SU-DHL-6 (cell line): ENCODE measurements at regions not wholly inside any gene's neighbourhood (a gene's known extent, or its start where the extent isn't known, plus 50 kb on each side); places are given as distances from the start of the nearest gene placed in this dataset.
"Not testable (repeated sequence)": the region's sequence is repeated elsewhere in the genome, so short reads cannot be mapped to it uniquely, and the experiment has no call there.

Source experiments
- H2AFZ ChIP-seq: fragments of 200-600 bp; sonication (generic); 2 replicates; pipeline ENCODE4 v1.6.1; 2014; ENCODE audit warnings: low read depth, mild to moderate bottlenecking, moderate library complexity, mixed read lengths, antibody characterized with exemption, low read length; ENCODE audit not compliant: severe bottlenecking
- H3F3A ChIP-seq: fragments of 200-600 bp; shearing (Covaris generic); 2 replicates; pipeline ENCODE4 v1.6.0; 2016; ENCODE audit warnings: antibody characterized with exemption, mild to moderate bottlenecking; ENCODE audit not compliant: insufficient read depth
- H3K27ac ChIP-seq: fragments of 200-600 bp; sonication (generic); 2 replicates; pipeline ENCODE4 v1.5.1; 2016; ENCODE audit warnings: low read depth, mild to moderate bottlenecking, low read length, moderate library complexity, mixed read lengths
- H3K27me3 ChIP-seq: fragments of 200-600 bp; sonication (generic), shearing (Covaris generic); 2 replicates; pipeline ENCODE4 v1.6.0; 2014; ENCODE audit warnings: mild to moderate bottlenecking, low read length
- H3K36me3 ChIP-seq: fragments of 200-600 bp; sonication (generic); 2 replicates; pipeline ENCODE4 v1.6.1; 2014; ENCODE audit warnings: mild to moderate bottlenecking, low read length, mixed read lengths
- H3K4me2 ChIP-seq: fragments of 300-600, 200-600 bp; shearing (Covaris generic), sonication (generic); 2 replicates; pipeline ENCODE4 v1.6.0; 2014; ENCODE audit warnings: low read length, low read depth, mild to moderate bottlenecking; ENCODE audit not compliant: poor library complexity, severe bottlenecking
- H3K4me3 ChIP-seq: fragments of 200-600 bp; sonication (generic); 2 replicates; pipeline ENCODE4 v1.5.1; 2014; ENCODE audit warnings: antibody characterized with exemption, low read length, mild to moderate bottlenecking, mixed read lengths; ENCODE audit not compliant: insufficient read depth, poor library complexity, severe bottlenecking
- H3K79me2 ChIP-seq: fragments of 200-600 bp; sonication (generic); 2 replicates; pipeline ENCODE4 v1.6.1; 2014; ENCODE audit warnings: mild to moderate bottlenecking, low read length, moderate library complexity; ENCODE audit not compliant: insufficient read depth
- H3K9ac ChIP-seq: fragments of 200-600 bp; sonication (generic); 2 replicates; pipeline ENCODE4 v1.7.0; 2014; ENCODE audit warnings: mild to moderate bottlenecking, low read length
- H3K9me2 ChIP-seq: fragments of 200-600 bp; sonication (generic); replicated peaks from 2 replicates; pipeline ENCODE4 v1.6.1; 2014; ENCODE audit warnings: low read length; ENCODE audit not compliant: insufficient read depth
- H3K9me3 ChIP-seq: fragments of 200-600 bp; sonication (generic); 2 replicates; pipeline ENCODE4 v1.6.1; 2014; ENCODE audit warnings: low read length, mixed read lengths; ENCODE audit not compliant: insufficient read depth
- H4K20me1 ChIP-seq: fragments of 200-600 bp; sonication (generic); 2 replicates; pipeline ENCODE4 v1.6.1; 2014; ENCODE audit warnings: low read depth, mild to moderate bottlenecking, antibody characterized with exemption, low read length, moderate library complexity, mixed read lengths

- H3K9me3 ChIP-seq, H3K36me3 ChIP-seq, H3K9ac ChIP-seq, H3K27ac ChIP-seq, H3K9me2 ChIP-seq, H3K4me3 ChIP-seq, H3K79me2 ChIP-seq, H3K27me3 ChIP-seq, H3K4me2 ChIP-seq, H2AFZ ChIP-seq, H3F3A ChIP-seq, H4K20me1 ChIP-seq: not testable (repeated sequence)
Measured at GRCh38 chr2:87438780-87439454, 309.0 kb upstream of the PLGLB2 start.

GRCh38 chr2:87439617-87440204 lies 308.2 kb upstream of the PLGLB2 start:
- not testable (repeated sequence) for H3K27ac ChIP-seq, H3K36me3 ChIP-seq, H3K9me3 ChIP-seq

GRCh38 chr2:87440650-87441049 lies 307.2 kb upstream of the PLGLB2 start:
- not testable (repeated sequence) for H3K27me3 ChIP-seq, H3K27ac ChIP-seq, H3K4me3 ChIP-seq, H2AFZ ChIP-seq, H3K79me2 ChIP-seq, H3K9me3 ChIP-seq, H4K20me1 ChIP-seq, H3K4me2 ChIP-seq, H3K9me2 ChIP-seq, H3K36me3 ChIP-seq, H3F3A ChIP-seq, H3K9ac ChIP-seq

More at GRCh38 chr2:87439617-87440204, 308.2 kb upstream of the PLGLB2 start:
- not testable (repeated sequence) for H3F3A ChIP-seq, H2AFZ ChIP-seq, H3K4me2 ChIP-seq, H3K79me2 ChIP-seq, H3K4me3 ChIP-seq, H3K9me2 ChIP-seq, H4K20me1 ChIP-seq, H3K27me3 ChIP-seq, H3K9ac ChIP-seq

DNA sequence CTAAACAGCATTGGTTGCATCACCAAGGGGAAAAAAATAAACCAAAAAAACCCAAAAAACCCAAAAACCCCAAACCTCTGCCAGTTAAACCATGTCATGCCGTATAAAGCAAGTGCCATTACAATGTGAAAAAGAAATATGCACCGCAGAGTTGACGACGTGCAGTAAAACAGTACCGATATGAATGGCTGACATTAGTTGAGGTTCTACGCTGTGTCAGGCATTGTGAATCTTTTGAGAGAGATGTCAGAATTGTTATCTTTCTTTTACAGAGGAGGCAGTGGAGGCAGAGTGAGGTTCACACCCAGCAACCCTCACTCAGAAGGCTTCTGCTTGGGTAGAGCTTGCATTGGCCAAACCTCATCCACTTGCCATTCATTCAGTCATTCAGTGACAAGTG lies 306.5 kb upstream of the PLGLB2 start:
- not testable (repeated sequence) for H3F3A ChIP-seq, H3K79me2 ChIP-seq, H3K27ac ChIP-seq, H3K27me3 ChIP-seq, H3K4me3 ChIP-seq, H3K9me2 ChIP-seq, H3K9me3 ChIP-seq, H2AFZ ChIP-seq, H3K9ac ChIP-seq, H4K20me1 ChIP-seq, H3K4me2 ChIP-seq, H3K36me3 ChIP-seq

- H3K27me3 ChIP-seq, H4K20me1 ChIP-seq, H3F3A ChIP-seq, H3K9me2 ChIP-seq, H2AFZ ChIP-seq, H3K9ac ChIP-seq, H3K9me3 ChIP-seq, H3K4me2 ChIP-seq, H3K36me3 ChIP-seq, H3K4me3 ChIP-seq, H3K27ac ChIP-seq, H3K79me2 ChIP-seq: not testable (repeated sequence)
Measured at GRCh38 chr2:87442983-87443577, 304.8 kb upstream of the PLGLB2 start.

DNA sequence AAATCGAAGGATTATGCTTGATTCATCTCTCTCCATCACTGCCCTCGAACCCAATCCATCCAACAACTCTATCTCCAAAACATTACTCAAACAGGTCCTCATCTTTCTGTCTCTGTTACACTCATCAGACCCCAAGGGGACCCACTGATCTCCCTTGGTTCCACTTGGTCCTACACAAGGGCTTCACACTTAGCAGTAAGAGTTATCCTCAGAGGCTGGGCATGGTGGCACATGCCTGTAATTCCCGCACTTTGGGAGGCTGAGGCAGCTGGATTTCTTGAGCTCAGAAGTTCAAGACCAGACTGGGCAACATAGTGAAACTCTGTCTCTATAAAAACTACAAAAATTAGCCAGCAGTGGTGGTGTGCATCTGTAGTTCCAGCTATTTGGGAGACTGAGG lies 302.9 kb upstream of the PLGLB2 start:
- H4K20me1 ChIP-seq, H3K9ac ChIP-seq, H3K4me2 ChIP-seq, H3K27me3 ChIP-seq, H3K36me3 ChIP-seq, H3K9me3 ChIP-seq, H3K27ac ChIP-seq, H3K4me3 ChIP-seq, H3K9me2 ChIP-seq, H2AFZ ChIP-seq, H3F3A ChIP-seq, H3K79me2 ChIP-seq: not testable (repeated sequence)

DNA sequence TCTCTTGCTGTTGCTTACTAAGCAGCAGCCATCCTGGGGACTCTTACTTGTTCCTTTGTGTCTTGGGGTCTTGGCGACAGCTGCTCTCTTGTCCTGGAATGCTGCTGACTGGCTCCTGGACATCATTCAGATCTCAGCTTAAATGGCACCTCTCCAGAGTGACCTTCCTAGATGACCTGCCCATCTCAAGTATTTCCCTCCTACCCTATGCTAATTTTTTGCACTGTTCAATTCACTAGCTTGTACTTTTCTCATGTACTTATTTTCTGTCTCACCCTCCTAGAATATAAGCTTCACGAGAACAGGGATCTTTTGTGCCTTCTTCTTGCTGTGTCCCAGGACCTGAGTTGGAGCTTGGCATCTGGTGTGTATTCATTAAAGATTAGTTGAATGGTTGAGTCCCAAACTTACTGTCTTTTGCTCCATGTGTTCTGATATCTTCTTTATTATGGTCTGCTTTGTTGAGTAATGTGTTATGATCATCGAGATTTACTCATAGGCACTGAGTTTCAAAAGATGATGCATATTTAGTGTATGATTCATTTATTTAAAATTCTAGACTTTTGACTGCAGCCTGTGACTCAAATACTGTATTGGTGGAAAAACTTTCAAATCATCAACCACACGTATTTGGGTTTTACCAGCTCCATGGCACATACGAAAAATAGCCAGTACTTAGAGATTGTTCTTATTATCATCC lies 302.1 kb upstream of the PLGLB2 start:
- H3K9ac ChIP-seq, H3K4me2 ChIP-seq, H3F3A ChIP-seq, H3K27me3 ChIP-seq, H2AFZ ChIP-seq, H3K4me3 ChIP-seq, H3K27ac ChIP-seq, H3K9me2 ChIP-seq, H3K9me3 ChIP-seq, H3K36me3 ChIP-seq, H4K20me1 ChIP-seq, H3K79me2 ChIP-seq: not testable (repeated sequence)

GRCh38 chr2:87446313-87446696 lies 301.6 kb upstream of the PLGLB2 start:
- H3K4me3 ChIP-seq, H3K4me2 ChIP-seq, H3F3A ChIP-seq, H3K27me3 ChIP-seq, H3K9ac ChIP-seq, H3K9me3 ChIP-seq, H4K20me1 ChIP-seq, H3K27ac ChIP-seq, H3K9me2 ChIP-seq, H3K79me2 ChIP-seq, H2AFZ ChIP-seq, H3K36me3 ChIP-seq: not testable (repeated sequence)
